ENCODE measurements at regions not wholly inside any gene's neighbourhood (a gene's known extent, or its start where the extent isn't known, plus 50 kb on each side); places are given as distances from the start of the nearest gene placed in this dataset.

- H3K4me3 ChIP-seq: no peak overlapping the region
- no peak for DNase-seq (ENCODE audit: extremely low spot score in 2 of 2)
- no peaks in the 10 kb centered on the region for H3K27me3 ChIP-seq
- H3K27ac ChIP-seq: no peak overlapping the region
- intact Hi-C loops (cut with DNase I): no loop called here
- H3K4me1 ChIP-seq: no peaks in the 10 kb centered on the region
- no peaks in the 10 kb centered on the region for H3K9me3 ChIP-seq
- TF ChIP-seq POLR2AphosphoS5 (IDR thresholded peaks at IDR 0.05; ENCODE audit: insufficient read depth in 1 of 2, low read depth in 1 of 2): no peak
- TF ChIP-seq POLR2A (IDR thresholded peaks at IDR 0.05): no peak
- TF ChIP-seq, protein P1, sequence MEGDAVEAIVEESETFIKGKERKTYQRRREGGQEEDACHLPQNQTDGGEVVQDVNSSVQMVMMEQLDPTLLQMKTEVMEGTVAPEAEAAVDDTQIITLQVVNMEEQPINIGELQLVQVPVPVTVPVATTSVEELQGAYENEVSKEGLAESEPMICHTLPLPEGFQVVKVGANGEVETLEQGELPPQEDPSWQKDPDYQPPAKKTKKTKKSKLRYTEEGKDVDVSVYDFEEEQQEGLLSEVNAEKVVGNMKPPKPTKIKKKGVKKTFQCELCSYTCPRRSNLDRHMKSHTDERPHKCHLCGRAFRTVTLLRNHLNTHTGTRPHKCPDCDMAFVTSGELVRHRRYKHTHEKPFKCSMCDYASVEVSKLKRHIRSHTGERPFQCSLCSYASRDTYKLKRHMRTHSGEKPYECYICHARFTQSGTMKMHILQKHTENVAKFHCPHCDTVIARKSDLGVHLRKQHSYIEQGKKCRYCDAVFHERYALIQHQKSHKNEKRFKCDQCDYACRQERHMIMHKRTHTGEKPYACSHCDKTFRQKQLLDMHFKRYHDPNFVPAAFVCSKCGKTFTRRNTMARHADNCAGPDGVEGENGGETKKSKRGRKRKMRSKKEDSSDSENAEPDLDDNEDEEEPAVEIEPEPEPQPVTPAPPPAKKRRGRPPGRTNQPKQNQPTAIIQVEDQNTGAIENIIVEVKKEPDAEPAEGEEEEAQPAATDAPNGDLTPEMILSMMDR (IDR thresholded peaks at IDR 0.05): no peak
- no peaks in the 10 kb centered on the region for H3K36me3 ChIP-seq
Observed at GRCh38 chr2:222088561-222088960, 210.2 kb downstream of the PAX3 start.

DNA sequence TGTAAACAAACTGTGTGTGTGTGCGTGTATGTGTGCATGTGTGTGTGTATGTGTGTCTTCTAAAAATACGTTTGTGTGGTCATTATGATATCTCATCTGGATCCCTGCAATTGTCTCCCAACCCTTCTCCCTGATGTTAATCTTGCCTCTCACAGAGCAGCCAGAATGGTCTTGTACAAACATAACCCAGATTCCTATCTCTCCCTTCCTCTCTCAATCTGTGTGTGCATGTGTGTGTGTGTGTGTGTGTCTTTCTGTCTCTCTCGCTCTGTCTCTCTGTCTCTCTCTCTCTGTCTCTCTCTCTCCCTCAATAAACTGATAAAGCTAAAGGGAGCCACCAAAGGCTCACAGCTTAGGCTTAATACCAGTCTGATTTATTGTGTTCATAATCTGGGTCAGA lies 210.8 kb downstream of the PAX3 start:
- intact Hi-C loops (cut with DNase I): no loop called here
- DNase-seq (ENCODE audit: extremely low spot score in 2 of 2): no peak
- Histone ChIP-seq H3K27ac (no peak overlapping the region), H3K27me3 (no peaks in the 10 kb centered on the region), H3K4me3 (no peak overlapping the region), H3K36me3 (no peaks in the 10 kb centered on the region), H3K9me3 (no peaks in the 10 kb centered on the region), H3K4me1 (no peaks in the 10 kb centered on the region)
- TF ChIP-seq POLR2A (IDR thresholded peaks at IDR 0.05) (no peak), POLR2AphosphoS5 (IDR thresholded peaks at IDR 0.05; ENCODE audit: insufficient read depth in 1 of 2, low read depth in 1 of 2) (no peak)
- TF ChIP-seq, protein P1 (IDR thresholded peaks at IDR 0.05): no peak

DNA sequence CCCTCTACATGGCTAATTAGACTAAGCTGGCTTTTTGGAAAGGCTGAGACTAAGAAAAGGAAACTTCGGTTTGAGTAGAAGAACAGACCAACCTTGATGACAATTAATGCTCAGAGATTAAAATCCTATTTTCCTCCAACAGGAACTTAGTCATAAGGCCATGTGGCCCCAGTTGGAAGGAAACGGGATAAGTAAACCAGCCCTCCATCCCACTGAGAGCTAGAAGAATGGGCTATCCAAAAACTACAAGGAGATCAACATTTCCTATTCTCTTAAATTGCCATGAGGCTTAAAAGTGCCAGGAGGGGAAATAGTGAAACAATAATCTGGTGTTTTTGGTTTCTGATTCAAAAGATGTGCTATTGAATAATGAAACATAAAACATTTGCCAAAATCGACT lies 216.6 kb downstream of the PAX3 start:
- Histone ChIP-seq H3K4me1 (no peaks in the 10 kb centered on the region), H3K4me3 (no peak overlapping the region), H3K27me3 (no peaks in the 10 kb centered on the region), H3K36me3 (no peaks in the 10 kb centered on the region), H3K27ac (no peak overlapping the region), H3K9me3 (no peaks in the 10 kb centered on the region)
- intact Hi-C loops (cut with DNase I): no loop called here
- DNase-seq (ENCODE audit: extremely low spot score in 2 of 2): no peak
- TF ChIP-seq, protein P1 (IDR thresholded peaks at IDR 0.05): no peak
- TF ChIP-seq POLR2A (IDR thresholded peaks at IDR 0.05): no peak
- TF ChIP-seq POLR2AphosphoS5 (IDR thresholded peaks at IDR 0.05; ENCODE audit: insufficient read depth in 1 of 2, low read depth in 1 of 2): no peak

DNA sequence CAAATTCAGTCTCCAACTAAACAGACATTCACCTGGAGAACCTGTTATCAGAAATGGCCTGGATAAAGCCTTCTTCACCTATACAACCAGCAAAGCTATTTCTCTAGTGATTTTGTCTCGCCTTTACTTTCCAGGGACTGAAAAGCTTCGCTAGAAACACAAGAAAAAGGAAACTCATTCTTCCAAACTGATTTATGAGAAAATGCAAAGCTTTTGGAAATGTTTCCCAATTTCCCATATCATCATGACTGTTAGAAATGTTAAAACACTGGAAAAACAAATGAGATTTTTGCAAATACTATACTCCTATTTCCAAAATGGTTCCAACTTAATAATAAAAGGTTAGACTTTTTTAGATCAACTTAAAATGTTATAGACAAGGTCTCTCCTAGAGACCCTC lies 218.7 kb downstream of the PAX3 start:
- H3K27ac ChIP-seq: no peak overlapping the region
- no peak for TF ChIP-seq POLR2AphosphoS5 (IDR thresholded peaks at IDR 0.05; ENCODE audit: insufficient read depth in 1 of 2, low read depth in 1 of 2)
- no peak for TF ChIP-seq POLR2A (IDR thresholded peaks at IDR 0.05)
- H3K36me3 ChIP-seq: no peaks in the 10 kb centered on the region
- H3K27me3 ChIP-seq: no peaks in the 10 kb centered on the region
- no peaks in the 10 kb centered on the region for H3K9me3 ChIP-seq
- intact Hi-C loops (cut with DNase I): no loop called here
- H3K4me1 ChIP-seq: no peaks in the 10 kb centered on the region
- no peak overlapping the region for H3K4me3 ChIP-seq
- no peak for DNase-seq (ENCODE audit: extremely low spot score in 2 of 2)

DNA sequence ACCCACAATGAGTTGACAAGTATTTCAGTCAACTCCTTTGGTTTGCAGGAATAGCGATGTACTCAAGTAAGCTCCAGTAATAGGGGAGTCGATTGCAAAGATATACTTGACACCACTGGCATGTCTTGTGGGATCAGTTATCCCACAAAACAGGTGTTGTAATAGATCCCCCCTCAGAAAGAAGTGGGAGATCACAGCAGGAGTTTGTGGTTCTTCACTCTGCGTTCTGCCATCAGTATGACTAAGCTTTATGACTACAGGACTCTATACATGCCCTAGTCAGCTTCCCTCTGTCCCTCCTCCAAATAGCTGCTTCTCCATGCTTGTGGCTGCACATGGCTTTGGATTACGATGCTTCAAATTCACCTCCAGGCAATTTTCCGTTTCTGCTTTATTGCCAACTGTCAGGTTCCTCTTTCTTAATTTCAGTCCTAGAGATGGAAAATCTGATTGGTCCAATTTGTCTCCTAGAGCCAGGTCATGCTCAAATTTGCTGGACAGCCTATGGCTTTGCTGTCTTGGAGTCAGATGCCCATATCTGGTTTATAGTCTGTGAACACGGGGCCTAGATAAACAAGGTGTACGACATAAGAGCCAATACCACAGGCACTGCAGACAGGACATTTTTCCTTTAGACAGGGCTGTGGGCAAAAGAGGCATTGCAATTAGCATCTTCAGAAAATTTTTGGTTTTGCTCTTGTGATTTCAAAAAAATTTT lies 221.7 kb downstream of the PAX3 start:
- Histone ChIP-seq H3K9me3 (no peaks in the 10 kb centered on the region), H3K4me1 (no peaks in the 10 kb centered on the region), H3K27ac (no peak overlapping the region), H3K27me3 (no peaks in the 10 kb centered on the region), H3K36me3 (no peaks in the 10 kb centered on the region), H3K4me3 (no peak overlapping the region)
- intact Hi-C loops (cut with DNase I): no loop called here
- DNase-seq (ENCODE audit: extremely low spot score in 2 of 2): no peak
- TF ChIP-seq POLR2AphosphoS5 (IDR thresholded peaks at IDR 0.05; ENCODE audit: insufficient read depth in 1 of 2, low read depth in 1 of 2) (no peak), POLR2A (IDR thresholded peaks at IDR 0.05) (no peak)
- TF ChIP-seq, protein P1 (IDR thresholded peaks at IDR 0.05): no peak

Data from vagina (tissue), 2 donors.